GM12892 (cell line): ENCODE measurements at regions not wholly inside any gene's neighbourhood (a gene's known extent, or its start where the extent isn't known, plus 50 kb on each side); places are given as distances from the start of the nearest gene placed in this dataset.

Experiments
- POLR2A ChIP-seq: IDR thresholded peaks from 2 replicates; pipeline ENCODE4 v1.6.1; 2011; ENCODE audit warnings: low read depth, low read length, control low read depth
- POLR2AphosphoS5 ChIP-seq: IDR thresholded peaks from 2 replicates; pipeline ENCODE4 v1.6.1; 2011; ENCODE audit warnings: low read depth, low read length, control low read depth
- TAF1 ChIP-seq: IDR thresholded peaks from 2 replicates; pipeline ENCODE4 v1.6.1; 2011; ENCODE audit warnings: low read depth, mild to moderate bottlenecking, control low read depth, low read length, borderline replicate concordance

- TF ChIP-seq POLR2A (0 out of 2 replicates have a peak, but pooled peaks have one; percentile 17), POLR2AphosphoS5 (no peak), TAF1 (no peak)
Measured at GRCh38 chr12:12007001-12007712, 63.6 kb upstream of the BCL2L14 start.
